ENCODE measurements at regions not wholly inside any gene's neighbourhood (a gene's known extent, or its start where the extent isn't known, plus 50 kb on each side); places are given as distances from the start of the nearest gene placed in this dataset.

DNA sequence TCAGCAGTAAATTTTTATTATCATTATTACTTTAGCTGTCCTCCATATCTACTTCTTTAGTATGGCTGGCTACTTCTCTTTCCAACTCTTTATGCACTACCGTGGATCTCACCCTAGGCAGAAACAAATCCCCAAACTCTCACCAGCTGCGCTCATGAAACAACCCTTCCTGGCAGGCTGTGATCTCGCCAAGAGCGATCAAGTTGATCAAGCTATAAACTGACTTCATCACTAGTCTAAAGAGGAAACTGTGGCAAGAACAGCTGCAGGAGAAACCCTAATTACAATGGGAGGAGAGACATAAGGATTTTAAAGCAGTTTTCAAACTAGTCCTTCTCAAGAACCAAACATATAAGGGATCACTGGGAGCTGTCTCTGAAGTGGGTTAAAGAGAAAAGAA, 160.5 kb upstream of the PRSS58 start:
- no peak overlapping the region for H3K27ac ChIP-seq
- H3K4me1 ChIP-seq (replicated peaks): no peaks in the 10 kb centered on the region; the same call in none of the 2 replicates
- no peaks in the 10 kb centered on the region for H3K36me3 ChIP-seq
- no peak for DNase-seq (ENCODE audit: low read depth in 1 of 2, low spot score in 2 of 2)
- H3K9me3 ChIP-seq (replicated peaks): no peaks in the 10 kb centered on the region
- no peak overlapping the region for H3K4me3 ChIP-seq
- H3K27me3 ChIP-seq (replicated peaks): no peaks in the 10 kb centered on the region

- H3K4me3 ChIP-seq: no peak overlapping the region
- H3K36me3 ChIP-seq: no peaks in the 10 kb centered on the region
- H3K4me1 ChIP-seq (replicated peaks): no peaks in the 10 kb centered on the region; the same call in 1 of the 2 replicates
- no peaks in the 10 kb centered on the region for H3K9me3 ChIP-seq (replicated peaks)
- no peak overlapping the region for H3K27ac ChIP-seq
- no peak for DNase-seq (ENCODE audit: low read depth in 1 of 2, low spot score in 2 of 2)
- H3K27me3 ChIP-seq (replicated peaks): no peaks in the 10 kb centered on the region
These were observed 157.1 kb upstream of the PRSS58 start for GRCh38 chr7:142414915-142415314.

DNA sequence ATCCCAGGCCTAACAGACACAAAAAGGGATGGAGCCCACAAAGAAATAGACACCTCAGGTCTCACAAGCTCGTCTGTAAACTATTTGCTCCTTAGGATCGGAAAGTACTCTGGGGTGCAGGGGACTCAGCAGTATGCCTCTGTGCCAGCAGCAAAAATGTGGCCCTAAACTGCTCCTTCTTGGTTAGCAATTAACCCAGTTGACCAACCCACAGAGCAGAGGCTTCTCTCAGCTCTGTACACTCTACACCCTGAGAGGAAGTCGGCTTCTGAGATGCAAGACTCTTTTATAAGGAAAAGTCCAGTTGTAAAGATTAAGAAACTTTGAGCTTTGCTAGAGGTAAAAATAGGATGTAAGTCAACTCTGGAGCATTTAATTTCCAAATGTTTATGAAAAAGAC, 156.3 kb upstream of the PRSS58 start:
- H3K36me3 ChIP-seq: no peaks in the 10 kb centered on the region
- no peaks in the 10 kb centered on the region for H3K27me3 ChIP-seq (replicated peaks)
- DNase-seq (ENCODE audit: low read depth in 1 of 2, low spot score in 2 of 2): no peak
- H3K27ac ChIP-seq: no peak overlapping the region
- no peak overlapping the region for H3K4me3 ChIP-seq
- peaks cover 3% of the 10 kb centered on the region for H3K4me1 ChIP-seq (replicated peaks)
- no peaks in the 10 kb centered on the region for H3K9me3 ChIP-seq (replicated peaks)

GRCh38 chr7:142413280-142414000, 155.6 kb upstream of the PRSS58 start:
- Histone ChIP-seq H3K9me3 (replicated peaks) (no peaks in the 10 kb centered on the region), H3K4me1 (replicated peaks) (peaks cover 10% of the 10 kb centered on the region), H3K27ac (no peak overlapping the region), H3K4me3 (no peak overlapping the region), H3K27me3 (replicated peaks) (no peaks in the 10 kb centered on the region), H3K36me3 (no peaks in the 10 kb centered on the region)
- DNase-seq (ENCODE audit: low read depth in 1 of 2, low spot score in 2 of 2): no peak

DNA sequence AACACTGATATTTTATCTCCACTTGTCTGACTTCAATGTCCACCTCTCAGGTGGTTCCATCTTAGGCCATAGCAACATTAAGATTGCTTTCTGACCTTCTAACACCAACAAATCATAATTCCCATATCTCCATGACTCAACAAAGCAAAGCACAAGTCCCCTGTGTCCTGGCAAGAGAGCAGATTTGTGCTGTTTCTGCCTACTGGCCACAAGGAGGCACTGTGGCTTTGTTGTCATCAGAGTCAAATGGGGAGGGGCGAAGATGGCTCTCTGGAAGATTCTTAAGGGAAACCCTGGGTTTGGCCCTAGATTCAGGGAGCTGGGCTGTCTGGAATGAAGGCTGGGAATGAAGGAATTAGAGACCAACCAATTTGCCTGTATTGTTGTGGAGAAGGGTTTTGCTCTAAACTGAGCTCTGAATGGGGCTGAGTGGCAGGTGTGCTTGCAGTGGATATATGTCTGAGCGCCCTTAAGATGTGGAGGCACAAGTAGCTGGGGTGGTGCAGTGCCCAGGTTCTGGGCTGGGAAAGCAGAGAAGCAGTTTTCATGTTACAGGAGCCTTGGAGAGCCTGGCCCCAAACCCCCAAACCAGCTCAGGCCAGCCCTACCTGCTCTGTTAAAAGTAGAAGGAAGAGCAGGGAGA, 154.8 kb upstream of the PRSS58 start:
- Histone ChIP-seq H3K4me3 (no peak overlapping the region), H3K4me1 (replicated peaks) (peaks cover 10% of the 10 kb centered on the region), H3K27me3 (replicated peaks) (no peaks in the 10 kb centered on the region), H3K9me3 (replicated peaks) (no peaks in the 10 kb centered on the region), H3K36me3 (no peaks in the 10 kb centered on the region), H3K27ac (no peak overlapping the region)
- DNase-seq (ENCODE audit: low read depth in 1 of 2, low spot score in 2 of 2): peak; percentile 40 to 60

DNA sequence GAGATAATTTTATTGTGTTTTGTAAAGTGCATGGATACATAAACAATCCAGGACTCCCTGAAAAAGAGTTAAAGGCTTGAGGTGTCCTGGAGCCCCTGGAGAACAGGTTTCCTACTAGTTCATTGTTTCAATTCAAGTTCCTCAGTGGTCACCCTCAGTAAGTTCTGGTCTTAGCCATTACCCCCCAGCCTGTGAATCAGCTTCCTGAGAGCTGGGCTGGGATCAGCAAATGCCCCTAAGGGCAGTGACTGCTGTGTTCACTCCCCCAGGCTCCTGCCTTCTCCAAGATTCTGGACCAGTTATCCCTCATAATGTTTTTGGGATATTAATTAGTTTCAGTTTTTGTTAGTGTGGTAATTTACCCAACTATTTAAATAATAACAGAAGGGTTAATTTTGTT, 151.6 kb upstream of the PRSS58 start:
- H3K4me1 ChIP-seq (replicated peaks): peaks cover 10% of the 10 kb centered on the region
- H3K4me3 ChIP-seq: no peak overlapping the region
- H3K36me3 ChIP-seq: no peaks in the 10 kb centered on the region
- no peaks in the 10 kb centered on the region for H3K9me3 ChIP-seq (replicated peaks)
- H3K27me3 ChIP-seq (replicated peaks): no peaks in the 10 kb centered on the region
- no peak overlapping the region for H3K27ac ChIP-seq
- no peak for DNase-seq (ENCODE audit: low read depth in 1 of 2, low spot score in 2 of 2)

DNA sequence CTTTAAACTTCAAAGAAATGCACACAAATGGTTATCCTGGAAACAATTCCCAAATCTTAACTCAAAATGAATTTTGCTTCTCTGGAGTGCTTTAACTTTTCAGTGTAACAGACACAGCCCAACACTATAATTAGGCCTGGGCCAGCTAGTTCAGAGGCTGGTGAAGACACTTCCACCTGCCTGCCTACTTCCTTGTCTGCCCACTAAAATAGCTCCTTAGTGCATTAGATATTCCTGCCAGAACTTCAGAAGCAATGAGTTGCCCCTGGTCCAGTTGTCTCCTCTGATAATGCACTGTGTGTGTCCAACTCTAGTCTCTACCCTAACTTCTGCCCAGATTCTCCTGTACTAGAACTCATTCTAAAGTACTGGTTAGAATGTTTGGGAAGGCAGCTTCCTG, 150.9 kb upstream of the PRSS58 start:
- H3K4me1 ChIP-seq (replicated peaks): peaks cover 10% of the 10 kb centered on the region
- no peak for DNase-seq (ENCODE audit: low read depth in 1 of 2, low spot score in 2 of 2)
- no peak overlapping the region for H3K27ac ChIP-seq
- no peaks in the 10 kb centered on the region for H3K27me3 ChIP-seq (replicated peaks)
- no peaks in the 10 kb centered on the region for H3K36me3 ChIP-seq
- no peak overlapping the region for H3K4me3 ChIP-seq
- H3K9me3 ChIP-seq (replicated peaks): no peaks in the 10 kb centered on the region

DNA sequence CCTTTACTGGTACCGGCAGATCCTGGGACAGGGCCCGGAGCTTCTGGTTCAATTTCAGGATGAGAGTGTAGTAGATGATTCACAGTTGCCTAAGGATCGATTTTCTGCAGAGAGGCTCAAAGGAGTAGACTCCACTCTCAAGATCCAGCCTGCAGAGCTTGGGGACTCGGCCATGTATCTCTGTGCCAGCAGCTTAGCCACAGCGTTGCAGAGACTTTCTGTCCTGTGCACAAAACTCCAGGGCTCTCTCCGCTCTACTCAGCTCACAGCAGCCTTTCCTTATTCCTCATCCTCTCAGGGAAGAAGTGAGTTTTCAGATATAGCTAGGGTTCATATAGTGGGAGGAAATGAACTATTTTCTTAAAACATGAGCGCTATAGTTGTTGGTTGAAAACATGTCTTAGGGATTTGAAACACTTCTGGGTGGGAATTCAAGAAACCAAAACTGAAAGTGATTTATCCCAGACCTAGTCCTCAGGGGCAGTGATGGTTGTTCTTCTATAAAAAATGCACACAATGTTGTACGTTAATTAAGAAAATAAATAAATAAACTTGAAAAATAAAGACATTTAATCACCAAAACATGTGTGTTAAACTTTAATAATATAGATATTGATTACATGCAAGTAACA, 150.2 kb upstream of the PRSS58 start:
- Histone ChIP-seq H3K4me1 (replicated peaks) (peaks cover 10% of the 10 kb centered on the region), H3K27me3 (replicated peaks) (no peaks in the 10 kb centered on the region), H3K36me3 (no peaks in the 10 kb centered on the region), H3K9me3 (replicated peaks) (no peaks in the 10 kb centered on the region), H3K27ac (peak overlapping the region; percentile 16; the same call in 1 of the 2 replicates), H3K4me3 (peak overlapping the region; percentile 20)
- peak in 1 of 2 experiments; percentile 35 for DNase-seq (ENCODE audit: low read depth in 1 of 2, low spot score in 2 of 2)

DNA sequence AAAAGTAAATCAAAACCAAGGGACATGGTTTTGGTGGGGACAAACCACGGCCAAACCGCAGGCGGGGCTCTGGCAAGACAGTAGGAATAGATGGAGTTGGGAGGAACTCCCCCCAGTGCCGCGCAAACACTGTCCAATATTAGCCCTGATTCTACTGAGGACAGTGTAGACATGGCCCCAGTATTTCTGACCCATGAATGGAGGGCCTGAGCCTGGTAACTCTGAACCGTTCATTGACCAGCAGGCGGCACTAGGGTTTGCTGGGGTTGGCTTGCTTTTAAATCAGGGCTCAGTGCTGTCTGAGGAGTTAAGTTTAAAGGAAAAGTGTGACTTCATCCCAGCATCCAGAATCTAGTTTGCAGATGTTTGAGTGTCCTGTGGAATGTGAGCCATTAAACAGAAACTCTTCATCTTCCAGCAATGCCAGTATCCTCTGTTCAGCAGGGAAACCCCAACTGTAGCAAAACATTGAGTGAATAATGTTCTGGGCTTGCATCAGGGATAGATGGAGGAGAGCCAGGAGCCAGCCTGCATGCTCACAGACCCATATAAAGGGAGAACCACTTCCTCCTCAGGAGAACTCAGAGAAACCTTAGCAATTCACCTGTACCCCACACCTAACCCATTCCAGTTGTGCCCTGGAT, 147.4 kb upstream of the PRSS58 start:
- DNase-seq (ENCODE audit: low read depth in 1 of 2, low spot score in 2 of 2): no peak
- no peaks in the 10 kb centered on the region for H3K9me3 ChIP-seq (replicated peaks)
- H3K27ac ChIP-seq: no peak overlapping the region
- H3K27me3 ChIP-seq (replicated peaks): no peaks in the 10 kb centered on the region
- H3K36me3 ChIP-seq: no peaks in the 10 kb centered on the region
- peaks cover 23% of the 10 kb centered on the region for H3K4me1 ChIP-seq (replicated peaks)
- no peak overlapping the region for H3K4me3 ChIP-seq

DNA sequence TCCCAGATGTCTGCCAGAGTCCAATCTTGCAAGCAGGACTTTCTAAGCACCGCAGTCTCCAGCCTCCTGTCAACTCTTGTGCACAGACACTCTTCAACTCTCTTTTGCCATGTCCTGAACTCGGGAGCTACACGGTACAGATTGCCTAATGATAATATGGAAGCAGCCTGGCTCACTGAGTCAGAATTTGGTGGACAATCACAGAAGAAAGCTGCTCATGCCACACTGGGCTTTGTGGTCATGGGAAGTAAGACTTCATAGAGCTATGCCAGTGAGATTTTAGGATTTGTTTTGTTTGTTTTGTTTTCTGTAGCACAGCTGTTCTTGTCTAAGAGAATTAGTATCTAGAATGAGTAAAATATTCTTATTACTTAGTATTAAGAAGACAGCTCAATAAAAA, 144.1 kb upstream of the PRSS58 start:
- Histone ChIP-seq H3K27me3 (replicated peaks) (no peaks in the 10 kb centered on the region), H3K36me3 (no peaks in the 10 kb centered on the region), H3K27ac (no peak overlapping the region), H3K9me3 (replicated peaks) (no peaks in the 10 kb centered on the region), H3K4me1 (replicated peaks) (peaks cover 13% of the 10 kb centered on the region), H3K4me3 (no peak overlapping the region)
- no peak for DNase-seq (ENCODE audit: low read depth in 1 of 2, low spot score in 2 of 2)

- H3K4me1 ChIP-seq (replicated peaks): peaks cover 13% of the 10 kb centered on the region
- no peaks in the 10 kb centered on the region for H3K27me3 ChIP-seq (replicated peaks)
- H3K9me3 ChIP-seq (replicated peaks): no peaks in the 10 kb centered on the region
- no peak for DNase-seq (ENCODE audit: low read depth in 1 of 2, low spot score in 2 of 2)
- H3K4me3 ChIP-seq: no peak overlapping the region
- H3K27ac ChIP-seq: no peak overlapping the region
- no peaks in the 10 kb centered on the region for H3K36me3 ChIP-seq
These were observed 142.2 kb upstream of the PRSS58 start for GRCh38 chr7:142400042-142400533.

DNA sequence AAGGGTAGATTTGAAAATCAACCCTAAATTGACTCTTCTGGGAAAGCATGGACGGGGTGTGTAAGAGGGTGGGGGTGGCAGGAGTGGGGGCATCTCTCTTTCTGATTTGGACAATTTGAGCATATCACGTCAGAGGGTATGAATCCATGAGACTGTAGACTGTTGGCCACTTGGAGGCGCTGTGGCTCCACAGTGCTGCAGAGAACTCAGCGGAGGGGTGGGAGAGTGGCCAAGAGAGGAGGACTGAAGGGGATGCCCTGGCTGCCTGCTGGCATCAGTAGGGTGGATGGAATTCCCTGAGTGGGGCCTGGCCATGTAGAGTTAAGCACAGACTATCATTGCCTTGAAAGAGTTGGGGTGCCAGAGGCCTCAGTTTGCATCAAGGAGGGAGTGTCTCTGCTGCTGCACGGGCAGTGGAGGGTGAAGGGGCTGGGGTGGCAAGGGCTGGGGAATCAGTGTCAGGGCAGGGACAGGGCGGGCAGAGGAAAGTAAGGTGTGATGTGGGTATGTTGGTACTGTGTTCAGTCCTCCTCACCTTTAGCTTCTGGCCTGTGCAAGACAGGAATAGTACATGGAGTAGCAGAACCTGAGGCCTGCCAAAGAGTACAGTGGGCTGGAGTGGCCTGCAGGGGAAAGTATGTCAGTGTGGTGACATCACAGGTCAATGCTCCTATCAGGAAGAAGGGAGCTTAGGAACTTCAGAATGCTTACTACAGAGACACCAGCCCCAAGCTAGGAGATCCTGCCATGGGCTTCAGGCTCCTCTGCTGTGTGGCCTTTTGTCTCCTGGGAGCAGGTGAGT, 133.5 kb upstream of the PRSS58 start:
- H3K27me3 ChIP-seq (replicated peaks): no peaks in the 10 kb centered on the region; the same call in 1 of the 2 replicates
- no peak overlapping the region for H3K4me3 ChIP-seq
- no peaks in the 10 kb centered on the region for H3K4me1 ChIP-seq (replicated peaks)
- no peaks in the 10 kb centered on the region for H3K36me3 ChIP-seq
- no peak overlapping the region for H3K27ac ChIP-seq
- DNase-seq (ENCODE audit: low read depth in 1 of 2, low spot score in 2 of 2): no peak
- H3K9me3 ChIP-seq (replicated peaks): no peaks in the 10 kb centered on the region

DNA sequence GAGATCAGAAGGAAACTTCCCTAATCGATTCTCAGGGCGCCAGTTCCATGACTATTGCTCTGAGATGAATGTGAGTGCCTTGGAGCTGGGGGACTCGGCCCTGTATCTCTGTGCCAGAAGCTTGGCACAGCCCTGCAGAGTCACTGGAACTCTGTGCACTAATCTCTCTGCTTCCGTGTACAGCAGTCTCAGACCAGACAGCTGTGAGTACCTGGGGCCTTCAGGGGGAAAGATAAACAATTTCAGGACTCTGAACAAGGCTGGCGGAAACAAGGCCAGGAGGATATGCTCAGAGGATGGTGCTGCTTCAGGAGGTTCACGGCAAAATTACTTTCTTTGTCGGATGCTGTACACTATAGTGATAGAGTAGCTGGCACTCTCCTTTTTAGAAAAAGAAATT, 131.7 kb upstream of the PRSS58 start:
- Histone ChIP-seq H3K27me3 (replicated peaks) (no peaks in the 10 kb centered on the region; the same call in 1 of the 2 replicates), H3K27ac (no peak overlapping the region), H3K4me1 (replicated peaks) (peaks cover 9% of the 10 kb centered on the region), H3K36me3 (no peaks in the 10 kb centered on the region), H3K9me3 (replicated peaks) (no peaks in the 10 kb centered on the region), H3K4me3 (no peak overlapping the region)
- DNase-seq (ENCODE audit: low read depth in 1 of 2, low spot score in 2 of 2): no peak

Data from SJSA1 (cell line).